ENCODE measurements at regions not wholly inside any gene's neighbourhood (a gene's known extent, or its start where the extent isn't known, plus 50 kb on each side); places are given as distances from the start of the nearest gene placed in this dataset.

- in situ Hi-C loops (cut with MboI) (loop anchor here (25.0 kb wide), 1 partner anchor 1819 kb away; no protein-coding TSS in a partner anchor), intact Hi-C loops (cut with micrococcal nuclease; ENCODE audit: unreplicated experiment) (loop anchor here (10.0 kb wide), 3 partner anchors 864 to 1816 kb away; partner anchors contain the start of gene BCL11A)
- SMC1A ChIA-PET (ENCODE audit: uncharacterized antibody, unreplicated experiment): no interaction called here
- no peak overlapping the region for H3K4me2 ChIP-seq (ENCODE audit: control insufficient read depth, insufficient read depth)
- no TSS peak for BruUV-seq (replicated peaks)
- H3K4me3 ChIP-seq: no peak overlapping the region
- no peak for DNase-seq (ENCODE audit: low read depth, low spot score)
- H3K9ac ChIP-seq (ENCODE audit: control insufficient read depth, insufficient read depth, low read length): no peak overlapping the region
- POLR2A ChIA-PET: no interaction called here
- no peak for ATAC-seq
- no peak overlapping the region for H2AFZ ChIP-seq (ENCODE audit: control insufficient read depth, low read depth, low read length)
- no peak for TF ChIP-seq POLR2AphosphoS5 (IDR thresholded peaks at IDR 0.05; ENCODE audit: low read length)
- TF ChIP-seq TARDBP (IDR thresholded peaks at IDR 0.05; ENCODE audit: borderline replicate concordance): no peak
- H3K9me3 ChIP-seq (replicated peaks; ENCODE audit: control insufficient read depth, insufficient read depth, low read length): no peaks in the 10 kb centered on the region
- no peaks in the 10 kb centered on the region for H3K4me1 ChIP-seq (ENCODE audit: control insufficient read depth, insufficient read depth, low read length)
- no peaks in the 10 kb centered on the region for H3K79me2 ChIP-seq (ENCODE audit: control insufficient read depth, insufficient read depth, low read length)
- no peaks in the 10 kb centered on the region for H4K20me1 ChIP-seq (ENCODE audit: control insufficient read depth, insufficient read depth)
- no peak overlapping the region for H3K27ac ChIP-seq (ENCODE audit: control insufficient read depth, insufficient read depth)
- CTCF ChIA-PET: no interaction called here
- WGBS (ENCODE audit: insufficient coverage, insufficient replicate concordance, low lambda C conversion rate, missing lambda C conversion rate): 18% methylated on average over 4 of the region's 4 CpGs
- RAD21 ChIA-PET (ENCODE audit: unreplicated experiment): no interaction called here
- H3K36me3 ChIP-seq (ENCODE audit: control insufficient read depth in 2 of 2, insufficient read depth in 2 of 2, low read length in 1 of 2): no peaks in the 10 kb centered on the region
- FAIRE-seq: no peak
- H3K27me3 ChIP-seq (replicated peaks in 1 of 2; ENCODE audit: control insufficient read depth in 2 of 2, insufficient read depth in 2 of 2, low read length in 1 of 2): peaks cover 0 to 2% of the 10 kb centered on the region in 2 experiments; a peak in 2 of 4 replicates
These were observed 527.6 kb upstream of the FANCL start for GRCh38 chr2:58768715-58769080.

- DNase-seq (ENCODE audit: low read depth, low spot score) (no peak), ATAC-seq (no peak), FAIRE-seq (no peak)
- 51% methylated on average over 10 of the region's 10 CpGs for WGBS (ENCODE audit: insufficient coverage, insufficient replicate concordance, low lambda C conversion rate, missing lambda C conversion rate)
- ChIA-PET CTCF (no interaction called here), RAD21 (ENCODE audit: unreplicated experiment) (no interaction called here), POLR2A (no interaction called here), SMC1A (ENCODE audit: uncharacterized antibody, unreplicated experiment) (no interaction called here)
- Histone ChIP-seq H3K79me2 (ENCODE audit: control insufficient read depth, insufficient read depth, low read length) (no peaks in the 10 kb centered on the region), H4K20me1 (ENCODE audit: control insufficient read depth, insufficient read depth) (no peaks in the 10 kb centered on the region), H3K9me3 (replicated peaks; ENCODE audit: control insufficient read depth, insufficient read depth, low read length) (no peaks in the 10 kb centered on the region), H3K9ac (ENCODE audit: control insufficient read depth, insufficient read depth, low read length) (no peak overlapping the region), H3K27me3 (replicated peaks in 1 of 2; ENCODE audit: control insufficient read depth in 2 of 2, insufficient read depth in 2 of 2, low read length in 1 of 2) (peaks cover 0 to 2% of the 10 kb centered on the region in 2 experiments; a peak in 1 of 4 replicates), H3K4me2 (ENCODE audit: control insufficient read depth, insufficient read depth) (no peak overlapping the region), H3K4me3 (no peak overlapping the region), H3K36me3 (ENCODE audit: control insufficient read depth in 2 of 2, insufficient read depth in 2 of 2, low read length in 1 of 2) (no peaks in the 10 kb centered on the region), H2AFZ (ENCODE audit: control insufficient read depth, low read depth, low read length) (no peak overlapping the region), H3K4me1 (ENCODE audit: control insufficient read depth, insufficient read depth, low read length) (no peaks in the 10 kb centered on the region), H3K27ac (ENCODE audit: control insufficient read depth, insufficient read depth) (no peak overlapping the region)
- in situ Hi-C loops (cut with MboI) (loop anchor here (25.0 kb wide), 1 partner anchor 1819 kb away; no protein-coding TSS in a partner anchor), intact Hi-C loops (cut with micrococcal nuclease; ENCODE audit: unreplicated experiment) (loop anchor here (10.0 kb wide), 3 partner anchors 863 to 1817 kb away; partner anchors contain the start of gene BCL11A)
- no peak for TF ChIP-seq MYC (IDR thresholded peaks at IDR 0.05; ENCODE audit: insufficient read depth, insufficient read length, insufficient replicate concordance, low read length, severe bottlenecking)
- no peak for TF ChIP-seq BRCA1 (IDR thresholded peaks at IDR 0.05; ENCODE audit: low read depth, low read length)
- TF ChIP-seq ZSCAN29 (IDR thresholded peaks at IDR 0.05): no peak
- TF ChIP-seq DPF2 (IDR thresholded peaks at IDR 0.05): no peak
- no peak for TF ChIP-seq BCL11A (IDR thresholded peaks at IDR 0.05; ENCODE audit: low read depth, low read length)
- TF ChIP-seq ZBTB4 (CRISPR knock-in tag; IDR thresholded peaks at IDR 0.05): no peak
- BruUV-seq (replicated peaks): no TSS peak
These were observed 526.9 kb upstream of the FANCL start for GRCh38 chr2:58767828-58768714.

Measured in GM12878 (cell line).